GM23338 (cell line): ENCODE measurements at regions not wholly inside any gene's neighbourhood (a gene's known extent, or its start where the extent isn't known, plus 50 kb on each side); places are given as distances from the start of the nearest gene placed in this dataset.

Experiments used
- ATAC-seq: fragments of 200-7000 bp; cut with Tn5 transposase; 3 replicates; pipeline ENCODE4 v1.9.1; 2020
- DNase-seq: peaks from one replicate; pipeline ENCODE4 v3.0.0-alpha.2; 2015; ENCODE audit warnings: low spot score
- H2AFZ ChIP-seq: fragments of 200-600 bp; sonication (generic); 2 replicates; pipeline ENCODE4 v1.8.0; 2016; ENCODE audit warnings: antibody characterized with exemption, mild to moderate bottlenecking, moderate library complexity
- H3F3A ChIP-seq: fragments of 200-600 bp; sonication (generic); replicated peaks from 2 replicates; pipeline ENCODE4 v1.8.0; 2017; ENCODE audit warnings: antibody characterized with exemption, mixed run types, low read depth
- H3K27ac ChIP-seq: fragments of 200-600 bp; sonication (generic); 2 replicates; pipeline ENCODE4 v1.6.1; 2016; ENCODE audit warnings: low read depth
- H3K27me3 ChIP-seq: fragments of 200-600 bp; sonication (generic); 2 replicates; pipeline ENCODE4 v1.8.0; 2016; ENCODE audit warnings: mild to moderate bottlenecking, mixed run types, moderate library complexity; ENCODE audit not compliant: insufficient read depth
- H3K36me3 ChIP-seq: fragments of 200-600 bp; sonication (generic); 2 replicates; pipeline ENCODE4 v1.8.0; 2016; ENCODE audit warnings: mild to moderate bottlenecking; ENCODE audit not compliant: insufficient read depth
- H3K4me1 ChIP-seq: fragments of 200-600 bp; sonication (generic); 2 replicates; pipeline ENCODE4 v1.8.0; 2016; ENCODE audit warnings: mild to moderate bottlenecking, moderate library complexity; ENCODE audit not compliant: insufficient read depth
- H3K4me2 ChIP-seq: fragments of 200-600 bp; sonication (generic); 2 replicates; pipeline ENCODE4 v1.7.1; 2017; ENCODE audit warnings: mixed run types
- H3K4me3 ChIP-seq: fragments of 200-600 bp; sonication (generic); 2 replicates; pipeline ENCODE4 v1.6.1; 2016; ENCODE audit warnings: mixed run types
- H3K79me2 ChIP-seq: fragments of 200-600 bp; sonication (generic); replicated peaks from 2 replicates; pipeline ENCODE4 v1.8.0; 2017; ENCODE audit warnings: mild to moderate bottlenecking; ENCODE audit not compliant: insufficient read depth
- H3K9me2 ChIP-seq: fragments of 200-600 bp; sonication (generic); 2 replicates; pipeline ENCODE4 v1.8.0; 2017; ENCODE audit not compliant: insufficient read depth
- H4K20me1 ChIP-seq: fragments of 200-600 bp; sonication (generic); replicated peaks from 2 replicates; pipeline ENCODE4 v1.8.0; 2017; ENCODE audit warnings: mild to moderate bottlenecking; ENCODE audit not compliant: insufficient read depth
- H3K27ac Mint-ChIP-seq: 2 replicates; pipeline ENCODE4 v1.8.0; 2020; ENCODE audit warnings: inconsistent platforms, mild to moderate bottlenecking, moderate library complexity, mixed read lengths
- H3K27me3 Mint-ChIP-seq: 3 replicates; pipeline ENCODE4 v1.8.0; 2022; ENCODE audit warnings: low read depth, mild to moderate bottlenecking, moderate library complexity, mixed read lengths, inconsistent platforms; ENCODE audit not compliant: insufficient read depth, poor library complexity
- H3K36me3 Mint-ChIP-seq: 3 replicates; pipeline ENCODE4 v1.8.0; 2021; ENCODE audit warnings: low read depth, mild to moderate bottlenecking, inconsistent platforms, moderate library complexity, mixed read lengths
- H3K4me1 Mint-ChIP-seq: 3 replicates; pipeline ENCODE4 v1.8.0; 2020; ENCODE audit warnings: mild to moderate bottlenecking, inconsistent platforms, mixed read lengths
- H3K4me3 Mint-ChIP-seq: 3 replicates; pipeline ENCODE4 v1.8.0; 2021; ENCODE audit warnings: moderate library complexity, mild to moderate bottlenecking, inconsistent platforms, mixed read lengths
- H3K9me3 Mint-ChIP-seq: 3 replicates; pipeline ENCODE4 v1.8.0; 2020; ENCODE audit warnings: moderate library complexity, mild to moderate bottlenecking, inconsistent platforms, mixed read lengths
- ETS1 ChIP-seq: IDR thresholded peaks from 2 replicates; pipeline ENCODE4 v1.6.1; 2016; ENCODE audit warnings: antibody characterized with exemption
- NANOG ChIP-seq: IDR thresholded peaks from 2 replicates; pipeline ENCODE4 v1.6.1; 2016; ENCODE audit warnings: antibody characterized with exemption, borderline replicate concordance
- REST ChIP-seq: IDR thresholded peaks from one replicate; pipeline ENCODE4 v1.6.1; 2018; ENCODE audit warnings: antibody characterized with exemption; ENCODE audit not compliant: unreplicated experiment
- STAT1 ChIP-seq: IDR thresholded peaks from one replicate; pipeline ENCODE4 v1.6.1; 2016; ENCODE audit warnings: antibody characterized with exemption; ENCODE audit not compliant: unreplicated experiment

GRCh38 chr15:62622775-62623174 lies 419.8 kb upstream of the TPM1 start:
- H3K36me3 Mint-ChIP-seq, result no peaks in the 10 kb centered on the region
- Histone ChIP-seq H3K4me3 (no peak overlapping the region), H3K36me3 (no peaks in the 10 kb centered on the region), H2AFZ (no peak overlapping the region), H3K27me3 (no peaks in the 10 kb centered on the region), H3K9me2 (no peaks in the 10 kb centered on the region), H3K27ac (no peak overlapping the region), H3K4me2 (no peak overlapping the region), H3K4me1 (no peaks in the 10 kb centered on the region; the same call in 1 of the 2 replicates), H4K20me1 (no peaks in the 10 kb centered on the region; the same call in 1 of the 2 replicates), H3F3A (no peaks in the 10 kb centered on the region), H3K79me2 (no peaks in the 10 kb centered on the region)
- DNase-seq (no peak), ATAC-seq (no peak)
- H3K4me3 Mint-ChIP-seq, result no peak overlapping the region
- H3K9me3 Mint-ChIP-seq, result no peaks in the 10 kb centered on the region; the same call in 2 of the 3 replicates
- TF ChIP-seq NANOG, result no peak
- H3K4me1 Mint-ChIP-seq, result peaks cover 8% of the 10 kb centered on the region; the same call in 2 of the 3 replicates
- H3K27me3 Mint-ChIP-seq, result no peaks in the 10 kb centered on the region
- H3K27ac Mint-ChIP-seq, result no peak overlapping the region

GRCh38 chr15:62624547-62625378 lies 417.8 kb upstream of the TPM1 start:
- Histone ChIP-seq H3K4me3 (no peak overlapping the region), H3F3A (no peaks in the 10 kb centered on the region), H3K27me3 (no peaks in the 10 kb centered on the region), H4K20me1 (no peaks in the 10 kb centered on the region; the same call in 1 of the 2 replicates), H3K27ac (no peak overlapping the region), H3K79me2 (no peaks in the 10 kb centered on the region), H3K9me2 (no peaks in the 10 kb centered on the region), H3K36me3 (no peaks in the 10 kb centered on the region), H2AFZ (no peak overlapping the region), H3K4me2 (no peak overlapping the region), H3K4me1 (no peaks in the 10 kb centered on the region; the same call in 1 of the 2 replicates)
- no peak overlapping the region for H3K4me3 Mint-ChIP-seq
- TF ChIP-seq STAT1 (no peak), ETS1 (no peak), REST (no peak)
- ATAC-seq (no peak), DNase-seq (no peak)
- H3K9me3 Mint-ChIP-seq, result no peaks in the 10 kb centered on the region; the same call in 2 of the 3 replicates
- H3K36me3 Mint-ChIP-seq, result no peaks in the 10 kb centered on the region
- H3K27me3 Mint-ChIP-seq, result no peaks in the 10 kb centered on the region
- no peak overlapping the region for H3K27ac Mint-ChIP-seq
- H3K4me1 Mint-ChIP-seq, result peaks cover 8% of the 10 kb centered on the region; the same call in 2 of the 3 replicates
